ENCODE measurements at regions not wholly inside any gene's neighbourhood (a gene's known extent, or its start where the extent isn't known, plus 50 kb on each side); places are given as distances from the start of the nearest gene placed in this dataset.
"Not testable (repeated sequence)": the region's sequence is repeated elsewhere in the genome, so short reads cannot be mapped to it uniquely, and the experiment has no call there.

DNA sequence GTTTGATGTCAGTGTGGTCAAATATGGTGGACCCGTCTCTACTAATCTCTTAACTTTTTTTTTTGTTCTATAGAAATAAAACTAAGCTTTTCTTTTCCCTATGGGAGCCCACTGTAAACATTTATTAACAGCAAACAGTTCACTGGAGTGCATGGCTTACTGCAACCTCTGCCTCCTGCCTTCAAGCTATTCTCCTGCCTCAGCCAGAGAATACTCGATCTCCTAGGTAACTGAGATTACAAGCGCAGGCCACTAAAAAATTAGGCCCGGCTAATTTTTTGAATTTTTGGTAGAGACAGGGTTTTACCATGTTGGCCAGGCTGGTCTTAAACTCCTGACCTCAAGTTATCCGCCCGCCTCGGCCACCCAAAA lies 80.0 kb downstream of the PPIAL4G start:
- H4K5ac ChIP-seq (ENCODE audit: low read depth, low read length); in situ Hi-C loops (cut with MboI; ENCODE audit: low sequenced_read_pairs); H3K27me3 ChIP-seq (ENCODE audit: control insufficient read depth, insufficient read depth, low read length); H3K4ac ChIP-seq (ENCODE audit: low read depth, low read length); intact Hi-C loops (cut with micrococcal nuclease); H3K27ac ChIP-seq (ENCODE audit: insufficient read depth, low read length); H2BK20ac ChIP-seq (ENCODE audit: low read depth, low read length); H3K4me1 ChIP-seq (ENCODE audit: control insufficient read depth, insufficient read depth, low read length); H3K18ac ChIP-seq (ENCODE audit: low read depth, low read length); H2BK5ac ChIP-seq (ENCODE audit: low read depth, low read length, poor library complexity, severe bottlenecking); DNase-seq; H2AK9ac ChIP-seq (replicated peaks; ENCODE audit: low read depth, low read length, poor library complexity); H3K79me1 ChIP-seq (ENCODE audit: low read depth in 1 of 2, low read length in 2 of 2); H3K56ac ChIP-seq (ENCODE audit: extremely low read depth, insufficient read depth, low read length); H3K9me3 ChIP-seq (ENCODE audit: control insufficient read depth, insufficient read depth, low read length); ATAC-seq (ENCODE audit: low read depth); BruUV-seq (replicated peaks); H2BK120ac ChIP-seq (ENCODE audit: low read depth, low read length); H4K8ac ChIP-seq (ENCODE audit: low read depth in 2 of 2, low read length in 2 of 2); H3K36me3 ChIP-seq (ENCODE audit: control insufficient read depth, insufficient read depth, low read length); H3K9me1 ChIP-seq (ENCODE audit: insufficient read depth, low read length); H4K91ac ChIP-seq (ENCODE audit: insufficient read depth, low read depth, low read length); H3K23ac ChIP-seq (ENCODE audit: low read depth, low read length); H2AK5ac ChIP-seq (ENCODE audit: low read depth, low read length); H3K9ac ChIP-seq (ENCODE audit: low read depth, low read length); POLR2A ChIA-PET (ENCODE audit: unreplicated experiment); CTCF ChIA-PET; H2BK15ac ChIP-seq (ENCODE audit: low read depth, low read length); H4K20me1 ChIP-seq (ENCODE audit: insufficient read depth, low read length); H2AFZ ChIP-seq (replicated peaks; ENCODE audit: low read length, poor library complexity); H3K14ac ChIP-seq (replicated peaks; ENCODE audit: low read depth, low read length); H3K4me3 ChIP-seq (ENCODE audit: insufficient read depth, low read depth, low read length); dilution Hi-C loops (cut with HindIII; ENCODE audit: low sequenced_read_pairs, unreplicated experiment): not testable (repeated sequence)
- peak overlapping the region; percentile 36; the same call in 1 of the 2 replicates for H3K4me2 ChIP-seq (ENCODE audit: low read depth, low read length)
- no CpG with 5 or more reads among the region's 7 CpGs for WGBS, 2 experiments (ENCODE audit: extremely low coverage in 2 of 2, insufficient read length in 1 of 2)

All from IMR-90 (cell line).